T-cell (primary cell): ENCODE measurements at regions not wholly inside any gene's neighbourhood (a gene's known extent, or its start where the extent isn't known, plus 50 kb on each side); places are given as distances from the start of the nearest gene placed in this dataset.

Source experiments
- ATAC-seq, 4 experiments: fragments of 200-7000 bp in 3 of 4; fragments of 150-1000 bp in 1 of 4; cut with Tn5 transposase; replicated peaks in 1 of 4; 1 replicate in 3 of 4; 2 replicates in 1 of 4; pipeline ENCODE4 v1.10.0; 2021; ENCODE audit warnings: moderate library complexity in 3 of 4, mild to moderate bottlenecking in 2 of 4, moderate number of reproducible peaks in 1 of 4
- CTCF ChIA-PET, 2 donors: fragments of 300-600 bp; sonication (Branson Sonifier 250); formaldehyde crosslinking; loops; one replicate each; lab custom pipeline; 2022; ENCODE audit warnings: antibody characterized with exemption in 2 of 2; lab: Charles Lee
- POLR2A ChIA-PET, 2 donors: fragments of 300-600 bp; sonication (Branson Sonifier 250); formaldehyde crosslinking; loops; one replicate each; lab custom pipeline; 2022; ENCODE audit warnings: antibody characterized with exemption in 2 of 2; lab: Charles Lee
- DNase-seq, 35 experiments: peaks; one replicate each; pipeline versions ENCODE4 v3.0.0 to v3.0.0-alpha.2; 2013 to 2023
- H3K27ac ChIP-seq: one replicate; pipeline ENCODE4 v1.5.1; 2013; ENCODE audit warnings: low read length
- H3K27me3 ChIP-seq, 2 experiments: replicated peaks in 1 of 2; 1 replicate in 1 of 2; 2 replicates in 1 of 2; pipeline versions ENCODE4 v1.6.1 to v1.7.0; 2013; ENCODE audit warnings: low read length in 1 of 2, mixed read lengths in 1 of 2; ENCODE audit not compliant: control insufficient read depth in 2 of 2, insufficient read depth in 2 of 2; ENCODE audit errors: extremely low read depth in 1 of 2
- H3K36me3 ChIP-seq, 2 donors: 1 replicate in 1 of 2; 2 replicates in 1 of 2; pipeline versions ENCODE4 v1.6.1 to v1.7.0; 2013; ENCODE audit warnings: low read length in 1 of 2; ENCODE audit not compliant: control insufficient read depth in 2 of 2, insufficient read depth in 1 of 2; ENCODE audit errors: extremely low read depth in 1 of 2
- H3K4me1 ChIP-seq, 2 experiments: 1 replicate in 1 of 2; 2 replicates in 1 of 2; pipeline versions ENCODE4 v1.6.1 to v1.7.0; 2013; ENCODE audit warnings: low read length in 2 of 2, mixed read lengths in 1 of 2; ENCODE audit not compliant: insufficient read depth in 2 of 2, control insufficient read depth in 1 of 2; ENCODE audit errors: extremely low read depth in 1 of 2
- H3K4me3 ChIP-seq, 2 donors: 1 replicate in 1 of 2; 2 replicates in 1 of 2; pipeline versions ENCODE4 v1.5.1 to v1.7.0; 2013; ENCODE audit warnings: mild to moderate bottlenecking in 2 of 2, low read length in 1 of 2, moderate library complexity in 1 of 2; ENCODE audit not compliant: control insufficient read depth in 1 of 2; ENCODE audit errors: extremely low read depth in 1 of 2
- H3K9me3 ChIP-seq: 2 replicates; pipeline ENCODE4 v1.7.0; 2013
- H3K27ac Mint-ChIP-seq, 2 donors: one replicate each; pipeline ENCODE4 v1.8.0; 2020 to 2021; ENCODE audit warnings: mild to moderate bottlenecking in 2 of 2, mixed read lengths in 2 of 2
- H3K27me3 Mint-ChIP-seq, 2 donors: one replicate each; pipeline ENCODE4 v1.8.0; 2021 to 2022; ENCODE audit warnings: mixed read lengths in 2 of 2
- H3K36me3 Mint-ChIP-seq: one replicate; pipeline ENCODE4 v1.8.0; 2021; ENCODE audit warnings: mixed read lengths
- H3K4me1 Mint-ChIP-seq, 3 donors: one replicate each; pipeline ENCODE4 v1.8.0; 2020 to 2022; ENCODE audit warnings: mixed read lengths in 3 of 3, mild to moderate bottlenecking in 1 of 3
- H3K4me3 Mint-ChIP-seq, 3 donors: one replicate each; pipeline ENCODE4 v1.8.0; 2020 to 2022; ENCODE audit warnings: mild to moderate bottlenecking in 3 of 3, mixed read lengths in 3 of 3, moderate library complexity in 3 of 3
- H3K9me3 Mint-ChIP-seq, 3 donors: one replicate each; pipeline ENCODE4 v1.8.0; 2020 to 2022; ENCODE audit warnings: mixed read lengths in 3 of 3
- WGBS: methylation state at CpG from one replicate; pipeline ENCODE4 v1.1.5; 2013; ENCODE audit warnings: missing lambda C conversion rate; ENCODE audit not compliant: insufficient coverage; 5-methylcytosine and 5-hydroxymethylcytosine counted together

DNA sequence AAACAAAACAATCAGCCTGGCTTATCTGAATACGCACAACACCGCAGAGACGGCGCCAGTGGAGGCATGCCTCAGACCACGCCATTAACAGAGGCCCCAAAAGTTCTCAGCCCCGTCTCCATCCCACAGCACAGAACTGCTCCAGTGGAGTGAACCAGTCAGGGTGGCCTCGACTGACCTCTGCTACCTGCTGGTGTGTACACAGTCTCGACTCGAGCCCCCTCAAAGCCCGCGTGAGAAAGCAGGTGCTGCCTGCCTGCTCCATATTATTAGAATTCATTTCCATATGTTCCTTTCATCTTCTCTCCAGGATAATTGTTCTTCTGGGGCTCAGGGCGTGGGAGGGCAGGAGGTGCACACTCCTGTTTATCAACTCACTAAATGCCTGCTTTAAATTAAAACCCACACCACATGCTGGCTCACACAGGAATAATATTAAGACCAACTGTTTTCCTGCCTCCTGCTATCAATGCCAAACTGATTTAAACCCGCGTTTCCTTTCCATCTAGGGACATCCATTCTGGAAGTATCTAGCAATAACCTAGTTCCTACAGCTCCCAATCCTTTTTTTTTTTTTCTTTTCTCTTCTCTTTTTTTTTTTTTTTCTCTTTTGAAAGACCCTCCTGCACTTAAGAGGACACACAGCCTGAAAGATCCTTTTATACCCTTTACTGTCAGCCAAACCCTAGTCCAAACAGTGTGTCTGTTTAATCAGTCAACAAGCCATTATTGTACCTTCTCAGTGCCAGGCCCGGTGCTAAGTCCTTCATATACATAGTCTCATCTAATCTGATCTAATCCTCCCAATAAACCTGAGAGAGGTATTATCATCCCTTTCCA is 101.2 kb downstream of the TLE3 start:
- Histone ChIP-seq H3K4me3 (no peak overlapping the region), H3K9me3 (no peaks in the 10 kb centered on the region), H3K4me1 (no peaks in the 10 kb centered on the region), H3K27ac (no peak overlapping the region), H3K36me3 (no peaks in the 10 kb centered on the region), H3K27me3 (peaks cover 0 to 7% of the 10 kb centered on the region in 2 experiments)
- H3K27me3 Mint-ChIP-seq: peaks cover 0 to 2% of the 10 kb centered on the region in 2 donors
- H3K9me3 Mint-ChIP-seq: no peaks in the 10 kb centered on the region
- H3K36me3 Mint-ChIP-seq: no peaks in the 10 kb centered on the region
- ATAC-seq (no peak), DNase-seq (no peak)
- ChIA-PET CTCF (no interaction called here), POLR2A (interaction anchor here in 1 of 2 donors (0.6 kb wide), 2 partner anchors 16 to 99 kb away, joined by 3 to 4 read pairs; no protein-coding TSS in a partner anchor)
- H3K4me1 Mint-ChIP-seq: no peaks in the 10 kb centered on the region
- H3K4me3 Mint-ChIP-seq: no peak overlapping the region
- 85% methylated on average over 8 of the region's 15 CpGs for WGBS
- no peak overlapping the region for H3K27ac Mint-ChIP-seq

- H3K4me1 ChIP-seq: no peaks in the 10 kb centered on the region
- CTCF ChIA-PET: no interaction called here
- H3K9me3 Mint-ChIP-seq: no peaks in the 10 kb centered on the region
- no peak overlapping the region for H3K27ac Mint-ChIP-seq
- no peak for DNase-seq
- no peaks in the 10 kb centered on the region for H3K36me3 Mint-ChIP-seq
- H3K27me3 ChIP-seq: peaks cover 0 to 1% of the 10 kb centered on the region in 2 experiments
- no peak overlapping the region for H3K4me3 Mint-ChIP-seq
- no peaks in the 10 kb centered on the region for H3K9me3 ChIP-seq
- no peak for ATAC-seq
- no peaks in the 10 kb centered on the region for H3K36me3 ChIP-seq
- H3K4me1 Mint-ChIP-seq: no peaks in the 10 kb centered on the region
- 77% methylated on average over 8 of the region's 10 CpGs for WGBS
- no peak overlapping the region for H3K4me3 ChIP-seq
- H3K27ac ChIP-seq: no peak overlapping the region
- POLR2A ChIA-PET: no interaction called here
- H3K27me3 Mint-ChIP-seq: peaks cover 0 to 2% of the 10 kb centered on the region in 2 donors
Observed at GRCh38 chr15:69997161-69997485, 100.6 kb downstream of the TLE3 start.
